GM23338 (cell line): ENCODE measurements at regions not wholly inside any gene's neighbourhood (a gene's known extent, or its start where the extent isn't known, plus 50 kb on each side); places are given as distances from the start of the nearest gene placed in this dataset.
A peak's percentile ranks its signal among the peaks of the same experiment; 100 is the strongest.

Experiments used
- ATAC-seq: fragments of 200-7000 bp; cut with Tn5 transposase; 3 replicates; pipeline ENCODE4 v1.9.1; 2020
- DNase-seq: peaks from one replicate; pipeline ENCODE4 v3.0.0-alpha.2; 2015; ENCODE audit warnings: low spot score
- H2AFZ ChIP-seq: fragments of 200-600 bp; sonication (generic); 2 replicates; pipeline ENCODE4 v1.8.0; 2016; ENCODE audit warnings: antibody characterized with exemption, mild to moderate bottlenecking, moderate library complexity
- H3F3A ChIP-seq: fragments of 200-600 bp; sonication (generic); replicated peaks from 2 replicates; pipeline ENCODE4 v1.8.0; 2017; ENCODE audit warnings: antibody characterized with exemption, mixed run types, low read depth
- H3K27ac ChIP-seq: fragments of 200-600 bp; sonication (generic); 2 replicates; pipeline ENCODE4 v1.6.1; 2016; ENCODE audit warnings: low read depth
- H3K27me3 ChIP-seq: fragments of 200-600 bp; sonication (generic); 2 replicates; pipeline ENCODE4 v1.8.0; 2016; ENCODE audit warnings: mild to moderate bottlenecking, mixed run types, moderate library complexity; ENCODE audit not compliant: insufficient read depth
- H3K36me3 ChIP-seq: fragments of 200-600 bp; sonication (generic); 2 replicates; pipeline ENCODE4 v1.8.0; 2016; ENCODE audit warnings: mild to moderate bottlenecking; ENCODE audit not compliant: insufficient read depth
- H3K4me1 ChIP-seq: fragments of 200-600 bp; sonication (generic); 2 replicates; pipeline ENCODE4 v1.8.0; 2016; ENCODE audit warnings: mild to moderate bottlenecking, moderate library complexity; ENCODE audit not compliant: insufficient read depth
- H3K4me2 ChIP-seq: fragments of 200-600 bp; sonication (generic); 2 replicates; pipeline ENCODE4 v1.7.1; 2017; ENCODE audit warnings: mixed run types
- H3K4me3 ChIP-seq: fragments of 200-600 bp; sonication (generic); 2 replicates; pipeline ENCODE4 v1.6.1; 2016; ENCODE audit warnings: mixed run types
- H3K79me2 ChIP-seq: fragments of 200-600 bp; sonication (generic); replicated peaks from 2 replicates; pipeline ENCODE4 v1.8.0; 2017; ENCODE audit warnings: mild to moderate bottlenecking; ENCODE audit not compliant: insufficient read depth
- H3K9me2 ChIP-seq: fragments of 200-600 bp; sonication (generic); 2 replicates; pipeline ENCODE4 v1.8.0; 2017; ENCODE audit not compliant: insufficient read depth
- H4K20me1 ChIP-seq: fragments of 200-600 bp; sonication (generic); replicated peaks from 2 replicates; pipeline ENCODE4 v1.8.0; 2017; ENCODE audit warnings: mild to moderate bottlenecking; ENCODE audit not compliant: insufficient read depth
- H3K27ac Mint-ChIP-seq: 2 replicates; pipeline ENCODE4 v1.8.0; 2020; ENCODE audit warnings: inconsistent platforms, mild to moderate bottlenecking, moderate library complexity, mixed read lengths
- H3K27me3 Mint-ChIP-seq: 3 replicates; pipeline ENCODE4 v1.8.0; 2022; ENCODE audit warnings: low read depth, mild to moderate bottlenecking, moderate library complexity, mixed read lengths, inconsistent platforms; ENCODE audit not compliant: insufficient read depth, poor library complexity
- H3K36me3 Mint-ChIP-seq: 3 replicates; pipeline ENCODE4 v1.8.0; 2021; ENCODE audit warnings: low read depth, mild to moderate bottlenecking, inconsistent platforms, moderate library complexity, mixed read lengths
- H3K4me1 Mint-ChIP-seq: 3 replicates; pipeline ENCODE4 v1.8.0; 2020; ENCODE audit warnings: mild to moderate bottlenecking, inconsistent platforms, mixed read lengths
- H3K4me3 Mint-ChIP-seq: 3 replicates; pipeline ENCODE4 v1.8.0; 2021; ENCODE audit warnings: moderate library complexity, mild to moderate bottlenecking, inconsistent platforms, mixed read lengths
- H3K9me3 Mint-ChIP-seq: 3 replicates; pipeline ENCODE4 v1.8.0; 2020; ENCODE audit warnings: moderate library complexity, mild to moderate bottlenecking, inconsistent platforms, mixed read lengths
- EZH2 ChIP-seq: fragments of 200-600 bp; sonication (generic); IDR thresholded peaks from one replicate; pipeline ENCODE4 v1.8.0; 2017; ENCODE audit warnings: antibody characterized with exemption, mild to moderate bottlenecking, low read depth; ENCODE audit not compliant: unreplicated experiment
- EZH2phosphoT487 ChIP-seq: fragments of 200-600 bp; sonication (generic); IDR thresholded peaks from one replicate; pipeline ENCODE4 v1.8.1; 2018; ENCODE audit warnings: antibody characterized with exemption; ENCODE audit not compliant: unreplicated experiment
- JUNB ChIP-seq: IDR thresholded peaks from one replicate; pipeline ENCODE4 v1.6.1; 2016; ENCODE audit warnings: antibody characterized with exemption; ENCODE audit not compliant: unreplicated experiment
- POLR2AphosphoS5 ChIP-seq: IDR thresholded peaks from 2 replicates; pipeline ENCODE4 v1.6.1; 2016; ENCODE audit warnings: antibody characterized with exemption, low read depth
- ZNF114 ChIP-seq: fragments of 250-450 bp; sonication (Bioruptor Pico); IDR thresholded peaks from 2 replicates; pipeline ENCODE4 v1.5.0; 2020; ENCODE audit warnings: mild to moderate bottlenecking, moderate library complexity
- ZNF331 ChIP-seq: fragments of 250-450 bp; sonication (Bioruptor Pico); IDR thresholded peaks from 2 replicates; pipeline ENCODE4 v1.5.0; 2020; ENCODE audit warnings: low read depth, mild to moderate bottlenecking, moderate library complexity
- TF ChIP-seq, protein P1 (sequence below): IDR thresholded peaks from one replicate; pipeline ENCODE4 v1.6.1; 2018; ENCODE audit warnings: antibody characterized with exemption; ENCODE audit not compliant: unreplicated experiment

DNA sequence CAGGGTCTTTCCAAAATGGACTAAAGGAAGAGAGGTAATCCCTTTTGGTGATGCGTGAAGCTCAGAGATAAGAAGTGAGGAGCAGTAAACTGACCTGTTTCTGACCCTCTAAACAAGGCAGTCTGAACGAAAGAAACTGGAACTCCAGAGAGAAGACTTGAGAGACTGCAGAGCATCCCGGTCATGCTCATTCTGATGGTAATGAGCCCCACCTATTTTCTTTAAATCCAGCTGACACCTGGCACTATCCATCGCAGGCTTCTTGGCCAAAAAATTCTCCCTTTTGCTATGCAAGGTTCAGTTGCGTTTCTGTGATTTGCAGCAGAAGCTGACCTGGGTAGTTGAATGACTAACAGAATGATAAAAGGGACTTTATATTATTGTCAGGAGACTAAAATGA lies 105.9 kb upstream of the KCNK2 start:
- no peaks in the 10 kb centered on the region for H3K79me2 ChIP-seq
- Mint-ChIP-seq H3K9me3 (no peaks in the 10 kb centered on the region), H3K27me3 (no peaks in the 10 kb centered on the region), H3K27ac (no peak overlapping the region), H3K36me3 (no peaks in the 10 kb centered on the region), H3K4me1 (peaks cover 23% of the 10 kb centered on the region), H3K4me3 (no peak overlapping the region)
- peaks cover 18% of the 10 kb centered on the region for H3K4me1 ChIP-seq
- H4K20me1 ChIP-seq: no peaks in the 10 kb centered on the region
- no peak overlapping the region for H3K4me3 ChIP-seq
- no peaks in the 10 kb centered on the region for H3F3A ChIP-seq
- no peaks in the 10 kb centered on the region for H3K36me3 ChIP-seq
- ATAC-seq (peak; percentile 80), DNase-seq (peak; percentile 43)
- H2AFZ ChIP-seq: no peak overlapping the region
- no peak overlapping the region for H3K27ac ChIP-seq
- TF ChIP-seq, protein P1, sequence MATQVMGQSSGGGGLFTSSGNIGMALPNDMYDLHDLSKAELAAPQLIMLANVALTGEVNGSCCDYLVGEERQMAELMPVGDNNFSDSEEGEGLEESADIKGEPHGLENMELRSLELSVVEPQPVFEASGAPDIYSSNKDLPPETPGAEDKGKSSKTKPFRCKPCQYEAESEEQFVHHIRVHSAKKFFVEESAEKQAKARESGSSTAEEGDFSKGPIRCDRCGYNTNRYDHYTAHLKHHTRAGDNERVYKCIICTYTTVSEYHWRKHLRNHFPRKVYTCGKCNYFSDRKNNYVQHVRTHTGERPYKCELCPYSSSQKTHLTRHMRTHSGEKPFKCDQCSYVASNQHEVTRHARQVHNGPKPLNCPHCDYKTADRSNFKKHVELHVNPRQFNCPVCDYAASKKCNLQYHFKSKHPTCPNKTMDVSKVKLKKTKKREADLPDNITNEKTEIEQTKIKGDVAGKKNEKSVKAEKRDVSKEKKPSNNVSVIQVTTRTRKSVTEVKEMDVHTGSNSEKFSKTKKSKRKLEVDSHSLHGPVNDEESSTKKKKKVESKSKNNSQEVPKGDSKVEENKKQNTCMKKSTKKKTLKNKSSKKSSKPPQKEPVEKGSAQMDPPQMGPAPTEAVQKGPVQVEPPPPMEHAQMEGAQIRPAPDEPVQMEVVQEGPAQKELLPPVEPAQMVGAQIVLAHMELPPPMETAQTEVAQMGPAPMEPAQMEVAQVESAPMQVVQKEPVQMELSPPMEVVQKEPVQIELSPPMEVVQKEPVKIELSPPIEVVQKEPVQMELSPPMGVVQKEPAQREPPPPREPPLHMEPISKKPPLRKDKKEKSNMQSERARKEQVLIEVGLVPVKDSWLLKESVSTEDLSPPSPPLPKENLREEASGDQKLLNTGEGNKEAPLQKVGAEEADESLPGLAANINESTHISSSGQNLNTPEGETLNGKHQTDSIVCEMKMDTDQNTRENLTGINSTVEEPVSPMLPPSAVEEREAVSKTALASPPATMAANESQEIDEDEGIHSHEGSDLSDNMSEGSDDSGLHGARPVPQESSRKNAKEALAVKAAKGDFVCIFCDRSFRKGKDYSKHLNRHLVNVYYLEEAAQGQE: no peak
- no peak for TF ChIP-seq ZNF114 (CRISPR knock-in tag)
- H3K9me2 ChIP-seq: peaks cover 5% of the 10 kb centered on the region; the same call in 1 of the 2 replicates
- H3K27me3 ChIP-seq: no peaks in the 10 kb centered on the region
- H3K4me2 ChIP-seq: no peak overlapping the region

DNA sequence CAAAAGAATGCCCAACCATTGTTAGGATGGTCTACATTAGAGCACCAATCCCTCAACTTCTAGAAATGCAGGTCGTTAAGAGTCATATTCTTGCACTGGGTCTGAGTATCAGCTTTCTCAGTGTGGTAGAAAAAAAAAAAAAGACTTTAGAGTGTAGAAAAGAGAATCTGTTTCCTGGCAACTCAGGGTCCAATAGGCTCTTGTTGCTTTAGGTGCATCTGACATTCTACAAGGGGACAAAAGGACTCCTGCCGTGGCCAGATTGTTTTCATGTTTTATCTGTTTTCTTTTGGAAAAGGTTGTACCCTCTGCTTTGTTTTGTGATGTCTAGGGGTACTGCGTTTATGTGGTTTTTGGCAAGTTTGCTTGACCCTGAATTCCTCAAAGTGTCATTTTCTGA lies 105.4 kb upstream of the KCNK2 start:
- H3K9me2 ChIP-seq: peaks cover 5% of the 10 kb centered on the region; the same call in 1 of the 2 replicates
- no peaks in the 10 kb centered on the region for H3K36me3 ChIP-seq
- no peak overlapping the region for H2AFZ ChIP-seq
- Mint-ChIP-seq H3K4me1 (peaks cover 23% of the 10 kb centered on the region), H3K27ac (no peak overlapping the region), H3K9me3 (no peaks in the 10 kb centered on the region), H3K4me3 (no peak overlapping the region), H3K27me3 (no peaks in the 10 kb centered on the region), H3K36me3 (no peaks in the 10 kb centered on the region)
- DNase-seq (peak; percentile 18), ATAC-seq (peak; percentile 25; the same call in 2 of the 3 replicates)
- H3K4me2 ChIP-seq: no peak overlapping the region
- no peaks in the 10 kb centered on the region for H3K79me2 ChIP-seq
- H3K4me3 ChIP-seq: no peak overlapping the region
- H3K27me3 ChIP-seq: no peaks in the 10 kb centered on the region
- no peak overlapping the region for H3K27ac ChIP-seq
- H4K20me1 ChIP-seq: no peaks in the 10 kb centered on the region
- H3K4me1 ChIP-seq: peaks cover 18% of the 10 kb centered on the region
- H3F3A ChIP-seq: no peaks in the 10 kb centered on the region
- TF ChIP-seq JUNB (no peak), ZNF114 (CRISPR knock-in tag) (no peak), EZH2 (no peak), POLR2AphosphoS5 (no peak), EZH2phosphoT487 (no peak), ZNF331 (CRISPR knock-in tag) (no peak)
- TF ChIP-seq, protein P1: no peak
